HG02981 (cell line): ENCODE measurements at regions not wholly inside any gene's neighbourhood (a gene's known extent, or its start where the extent isn't known, plus 50 kb on each side); places are given as distances from the start of the nearest gene placed in this dataset.
"Not testable (repeated sequence)": the region's sequence is repeated elsewhere in the genome, so short reads cannot be mapped to it uniquely, and the experiment has no call there.

Experiments used
- ATAC-seq: cut with Tn5 transposase; IDR thresholded peaks from one replicate; pipeline ENCODE4 v1.9.1; 2021; ENCODE audit warnings: mild to moderate bottlenecking, moderate library complexity; ENCODE audit not compliant: unreplicated experiment

GRCh38 chr4:158958489-158959270 is 144.2 kb upstream of the RAPGEF2 start:
- ATAC-seq, result no peak

- no peak for ATAC-seq
Measured at GRCh38 chr4:158962393-158962792, 140.5 kb upstream of the RAPGEF2 start.

GRCh38 chr4:158963282-158963681 is 139.6 kb upstream of the RAPGEF2 start:
- ATAC-seq, result not testable (repeated sequence)

GRCh38 chr4:158964114-158964727 is 138.7 kb upstream of the RAPGEF2 start:
- no peak for ATAC-seq

- no peak for ATAC-seq
Measured at GRCh38 chr4:158964728-158965124, 138.2 kb upstream of the RAPGEF2 start.

- ATAC-seq, result no peak
Measured at GRCh38 chr4:158965226-158965625, 137.7 kb upstream of the RAPGEF2 start.

- ATAC-seq, result no peak
Measured at GRCh38 chr4:158966091-158966490, 136.8 kb upstream of the RAPGEF2 start.

- ATAC-seq, result no peak
Measured at GRCh38 chr4:158968961-158969360, 133.9 kb upstream of the RAPGEF2 start.

- ATAC-seq, result no peak
Measured at GRCh38 chr4:158970812-158971211, 132.1 kb upstream of the RAPGEF2 start.

GRCh38 chr4:158974438-158974837 is 128.4 kb upstream of the RAPGEF2 start:
- not testable (repeated sequence) for ATAC-seq

- not testable (repeated sequence) for ATAC-seq
Measured at GRCh38 chr4:158980711-158981110, 122.2 kb upstream of the RAPGEF2 start.

GRCh38 chr4:158991534-158992155 is 111.2 kb upstream of the RAPGEF2 start:
- ATAC-seq, result no peak

- no peak for ATAC-seq
Measured at GRCh38 chr4:158993891-158994290, 109.0 kb upstream of the RAPGEF2 start.

- no peak for ATAC-seq
Measured at GRCh38 chr4:158995040-158995439, 107.8 kb upstream of the RAPGEF2 start.

- no peak for ATAC-seq
Measured at GRCh38 chr4:158995965-158996364, 106.9 kb upstream of the RAPGEF2 start.

GRCh38 chr4:158996669-158997074 is 106.2 kb upstream of the RAPGEF2 start:
- ATAC-seq, result no peak

- no peak for ATAC-seq
Measured at GRCh38 chr4:158997660-158998349, 105.1 kb upstream of the RAPGEF2 start.

GRCh38 chr4:158998624-158999023 is 104.3 kb upstream of the RAPGEF2 start:
- ATAC-seq, result no peak

GRCh38 chr4:158999166-158999682 is 103.7 kb upstream of the RAPGEF2 start:
- ATAC-seq, result no peak

GRCh38 chr4:158999849-159000248 is 103.0 kb upstream of the RAPGEF2 start:
- ATAC-seq, result no peak

GRCh38 chr4:159002950-159003349 is 99.9 kb upstream of the RAPGEF2 start:
- no peak for ATAC-seq
